HG03439 (cell line): ENCODE measurements at regions not wholly inside any gene's neighbourhood (a gene's known extent, or its start where the extent isn't known, plus 50 kb on each side); places are given as distances from the start of the nearest gene placed in this dataset.
"Not testable (repeated sequence)": the region's sequence is repeated elsewhere in the genome, so short reads cannot be mapped to it uniquely, and the experiment has no call there.

ENCODE experiments used
- ATAC-seq: cut with Tn5 transposase; IDR thresholded peaks from one replicate; pipeline ENCODE4 v1.9.1; 2021; ENCODE audit warnings: mild to moderate bottlenecking, moderate library complexity; ENCODE audit not compliant: unreplicated experiment

DNA sequence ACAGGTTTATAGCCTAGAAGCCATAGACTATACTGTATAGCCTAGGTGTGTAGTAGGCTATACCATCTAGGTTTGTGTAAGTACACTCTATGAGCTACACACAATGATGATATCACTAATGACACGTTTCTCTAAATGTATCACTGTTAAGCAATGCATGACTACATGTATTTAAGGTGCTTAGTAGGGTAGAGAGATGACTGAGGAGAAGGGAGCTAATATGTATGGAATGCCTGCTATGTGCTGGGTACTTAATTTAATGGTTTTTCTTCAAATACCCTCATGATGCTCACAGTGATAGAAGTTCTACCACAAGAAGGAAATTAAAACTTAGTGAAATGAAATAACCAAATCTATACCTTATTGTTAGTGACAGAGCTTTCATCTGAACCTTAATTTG is 1785.5 kb downstream of the EFNA5 start:
- no peak for ATAC-seq

DNA sequence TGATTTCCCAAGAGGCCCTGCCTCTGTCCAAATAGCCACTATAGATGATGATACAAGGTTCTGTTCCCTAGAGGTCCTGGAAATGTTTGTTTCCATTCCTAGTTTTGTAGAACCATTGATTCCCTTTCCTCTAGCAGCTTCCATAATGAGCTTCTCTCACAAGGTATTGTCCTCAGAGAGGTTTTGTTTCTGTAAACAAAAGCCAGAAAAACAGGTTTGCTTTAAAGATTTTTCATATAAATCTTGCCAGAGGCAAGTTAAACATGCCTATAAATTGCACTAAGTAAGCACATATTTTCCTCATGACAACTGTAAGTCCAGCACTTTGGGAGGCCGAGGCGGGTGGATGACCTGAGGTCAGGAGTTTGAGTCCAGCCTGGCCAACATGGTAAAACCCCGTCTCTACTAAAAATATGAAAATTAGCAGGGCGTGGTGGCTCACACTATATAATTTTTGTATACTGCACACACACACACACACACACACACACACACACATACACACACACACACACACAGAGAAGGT is 1787.7 kb downstream of the EFNA5 start:
- ATAC-seq, result no peak

DNA sequence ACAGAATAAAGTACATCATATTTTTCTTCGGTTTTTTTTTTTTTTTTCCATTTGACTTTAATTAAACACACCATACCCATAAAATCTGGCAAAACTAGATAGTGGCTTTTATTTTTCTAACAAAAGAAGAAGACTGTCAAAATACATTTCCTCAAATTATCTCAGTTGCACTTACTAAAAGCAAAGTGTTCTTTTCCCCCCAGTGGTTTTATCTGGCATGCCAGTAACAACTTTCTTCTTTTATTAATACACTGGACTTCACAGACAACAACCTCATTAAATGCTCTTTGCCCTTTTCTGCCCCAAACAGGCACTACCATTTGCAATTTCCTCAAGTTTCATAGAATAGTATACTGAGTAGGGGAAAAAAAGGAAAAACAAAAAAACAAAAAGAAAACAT is 1792.3 kb downstream of the EFNA5 start:
- ATAC-seq, result no peak

DNA sequence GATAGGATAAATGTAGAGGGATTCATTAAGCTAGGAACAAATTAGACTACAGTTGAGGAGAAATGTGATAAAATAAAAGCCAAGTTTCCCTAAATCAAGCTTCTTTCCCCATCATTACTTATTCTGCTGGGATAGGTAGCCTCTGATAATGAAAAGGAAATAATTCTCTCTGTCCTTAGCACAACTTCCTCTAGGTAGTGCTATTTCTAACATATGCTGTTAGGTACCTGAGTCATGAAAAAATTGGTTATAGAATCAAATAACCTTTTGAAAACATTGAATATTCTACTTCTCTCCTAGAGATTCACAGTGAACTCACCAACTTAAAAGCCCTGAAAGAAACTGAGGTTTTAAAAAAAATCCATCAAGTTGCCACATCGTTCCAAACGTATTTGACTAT is 1793.1 kb downstream of the EFNA5 start:
- ATAC-seq, result no peak

DNA sequence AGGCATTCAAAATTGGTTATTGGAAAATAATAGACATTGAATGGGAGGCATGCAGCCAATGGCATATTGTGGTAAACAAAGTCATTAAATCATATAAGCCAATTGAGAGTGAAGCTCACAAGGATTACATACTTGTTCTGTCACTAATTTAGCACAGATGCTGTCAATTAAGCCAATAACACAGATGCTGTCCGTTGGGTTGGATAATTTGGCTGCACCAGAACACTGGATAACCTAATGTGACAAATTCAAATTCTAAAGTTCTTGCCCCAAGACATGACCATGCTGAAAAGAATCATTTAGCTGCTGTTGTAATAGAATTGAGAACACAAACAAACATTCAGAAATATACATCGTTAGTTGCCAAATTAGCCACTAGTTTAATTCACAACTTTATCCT is 1796.4 kb downstream of the EFNA5 start:
- no peak for ATAC-seq

DNA sequence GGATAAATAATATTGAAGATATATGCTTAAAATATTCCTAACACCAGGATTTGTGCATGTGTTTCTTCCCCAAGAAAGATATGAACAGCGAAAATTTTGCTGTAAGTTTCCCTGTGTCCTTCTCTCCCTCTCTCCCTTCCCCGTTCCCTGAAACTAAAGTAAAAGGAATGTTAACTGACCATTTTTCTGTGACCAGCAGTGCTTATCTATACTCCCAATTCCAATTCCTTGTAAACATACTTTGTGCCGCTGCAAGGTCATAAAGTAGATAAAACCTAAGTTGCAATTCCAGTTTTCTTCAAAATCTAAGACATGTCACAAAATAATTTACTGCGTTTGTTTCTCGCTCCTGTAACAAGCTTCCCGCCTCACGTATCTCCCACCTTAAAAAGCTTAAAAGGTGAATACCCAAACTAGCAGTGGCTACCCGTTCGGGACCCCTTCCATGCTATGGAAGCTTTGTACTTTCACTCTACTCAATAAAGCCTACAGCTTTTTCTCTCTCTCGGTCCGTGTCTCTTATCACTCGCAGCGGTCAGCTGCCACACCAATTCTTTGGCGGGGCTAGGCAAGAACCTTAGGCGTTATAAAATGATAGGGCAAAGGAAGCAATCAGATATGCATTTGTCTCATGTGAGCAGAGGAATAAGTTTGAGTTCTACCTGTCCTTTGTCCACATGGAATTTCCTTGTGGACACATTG is 1798.0 kb downstream of the EFNA5 start:
- no peak for ATAC-seq

DNA sequence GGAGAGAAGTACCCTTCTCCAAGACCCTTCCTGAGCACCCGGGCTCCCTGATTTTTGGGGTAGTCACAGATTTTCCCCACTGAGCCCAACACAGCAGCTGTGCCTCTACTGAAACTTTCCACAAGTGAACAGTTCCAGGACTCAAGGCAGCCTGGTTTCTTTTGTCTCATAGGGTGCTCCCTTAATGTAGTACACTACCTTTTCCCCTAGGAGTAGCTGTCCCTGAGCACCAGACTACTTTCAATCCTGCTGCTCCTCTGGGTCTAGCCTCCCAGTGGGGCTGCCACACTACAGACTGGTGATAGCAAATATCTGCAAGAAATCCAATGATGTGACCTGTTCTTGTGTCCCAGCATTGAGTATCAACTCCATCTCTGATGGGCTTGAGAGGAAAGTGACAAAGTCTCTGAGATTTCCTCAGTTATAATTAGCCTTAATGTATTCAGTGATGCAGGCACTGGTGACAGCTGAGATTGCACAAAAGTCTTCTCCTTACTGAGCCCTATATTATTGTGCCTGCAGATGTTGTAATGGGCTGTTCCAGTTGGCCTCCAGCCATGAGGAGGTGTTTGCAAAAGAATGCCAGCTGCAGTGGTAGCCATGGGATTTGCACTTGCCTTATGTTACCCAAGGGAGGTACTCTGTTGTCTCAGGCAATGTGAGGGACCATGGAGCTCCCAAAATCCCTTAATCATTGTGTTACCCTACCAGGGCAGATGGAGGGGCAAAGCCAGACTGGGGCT is 1802.5 kb downstream of the EFNA5 start:
- no peak for ATAC-seq

DNA sequence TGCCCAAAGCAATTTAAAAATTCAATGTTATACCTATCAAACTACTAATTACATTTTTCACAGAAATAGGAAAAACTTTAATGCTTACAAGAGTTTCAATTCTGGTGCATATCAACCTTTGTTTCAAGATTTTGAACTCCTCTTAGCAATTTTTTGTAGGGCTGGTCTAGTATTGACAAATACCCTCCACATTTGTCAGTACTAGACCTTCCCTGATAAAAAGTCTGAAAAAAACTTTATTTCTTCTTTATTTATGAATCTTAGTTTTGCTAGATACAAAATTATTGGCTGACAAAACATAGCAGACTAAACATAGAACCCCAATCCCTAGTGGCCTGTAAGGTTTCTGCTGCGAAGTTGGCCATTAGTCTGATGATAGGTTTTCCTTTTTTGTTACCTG is 1804.9 kb downstream of the EFNA5 start:
- ATAC-seq, result no peak

DNA sequence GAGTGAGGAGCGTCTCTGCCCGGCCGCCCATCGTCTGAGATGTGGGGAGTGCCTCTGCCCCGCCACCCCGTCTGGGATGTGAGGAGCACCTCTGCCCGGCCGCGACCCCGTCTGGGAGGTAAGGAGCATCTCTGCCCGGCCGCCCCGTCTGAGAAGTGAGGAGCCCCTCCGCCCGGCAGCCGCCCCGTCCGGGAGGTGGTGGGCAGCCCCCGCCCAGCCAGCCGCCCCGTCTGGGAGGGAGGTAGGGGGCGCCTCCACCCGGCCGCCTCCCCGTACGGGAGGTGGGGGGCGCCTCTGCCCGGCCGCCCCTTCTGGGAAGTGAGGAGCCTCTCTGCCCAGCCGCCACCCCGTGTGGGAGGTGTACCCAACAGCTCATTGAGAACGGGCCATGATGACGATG is 1811.4 kb downstream of the EFNA5 start:
- ATAC-seq, result not testable (repeated sequence)

DNA sequence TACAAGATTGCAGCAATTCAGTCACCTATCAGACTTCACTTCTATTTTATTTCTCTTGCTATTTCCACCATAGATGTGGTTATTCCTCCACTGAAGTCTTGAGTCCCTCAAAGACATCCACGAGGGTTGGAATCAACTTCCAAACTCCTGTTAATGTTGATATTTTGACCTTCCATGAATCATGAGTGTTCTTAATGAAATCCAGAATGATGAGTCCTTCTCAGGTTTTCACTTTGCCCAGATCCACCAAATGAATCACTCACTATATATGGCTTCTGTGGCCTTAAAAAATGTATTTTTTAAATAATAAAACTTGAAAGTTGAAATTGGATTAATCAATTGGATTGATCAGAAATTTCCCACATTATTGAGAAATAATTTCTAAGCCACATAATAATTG is 1821.0 kb downstream of the EFNA5 start:
- ATAC-seq, result no peak

DNA sequence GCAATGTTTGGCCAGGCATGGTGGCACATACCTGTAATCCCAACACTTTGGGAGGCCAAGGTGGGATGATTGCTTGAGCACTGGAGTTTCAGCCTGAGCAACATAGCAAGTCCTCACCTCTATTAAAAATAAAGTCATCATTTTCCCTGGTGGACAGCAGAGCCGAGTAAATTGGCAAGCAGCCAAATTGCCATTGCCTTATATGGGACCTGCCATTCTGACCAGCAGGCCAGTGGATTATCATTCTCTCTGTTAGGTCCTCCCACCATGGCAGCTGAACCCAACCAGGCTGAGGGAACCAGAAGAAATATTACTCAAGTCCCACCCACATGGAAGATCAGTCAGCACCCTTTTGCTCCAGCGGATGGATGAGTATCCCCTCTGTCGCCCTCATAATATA is 1829.9 kb downstream of the EFNA5 start:
- no peak for ATAC-seq

DNA sequence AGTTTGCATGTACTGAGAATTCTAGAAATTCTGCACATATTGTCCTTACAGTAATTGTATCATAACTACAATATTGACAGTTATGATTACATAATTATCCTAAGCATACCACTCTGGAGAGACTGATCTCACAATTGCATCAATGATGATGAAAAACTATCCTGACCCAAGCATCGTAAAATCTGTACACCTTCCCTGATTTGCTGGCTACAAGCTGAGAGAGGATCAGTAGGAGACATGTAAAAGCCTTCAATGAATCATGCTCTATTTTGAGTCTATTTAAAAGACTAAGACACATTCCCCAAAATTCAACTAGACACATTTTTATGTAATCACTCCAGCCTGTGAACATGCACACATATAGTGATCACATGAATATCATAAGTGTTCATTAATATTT is 1833.8 kb downstream of the EFNA5 start:
- ATAC-seq, result no peak

DNA sequence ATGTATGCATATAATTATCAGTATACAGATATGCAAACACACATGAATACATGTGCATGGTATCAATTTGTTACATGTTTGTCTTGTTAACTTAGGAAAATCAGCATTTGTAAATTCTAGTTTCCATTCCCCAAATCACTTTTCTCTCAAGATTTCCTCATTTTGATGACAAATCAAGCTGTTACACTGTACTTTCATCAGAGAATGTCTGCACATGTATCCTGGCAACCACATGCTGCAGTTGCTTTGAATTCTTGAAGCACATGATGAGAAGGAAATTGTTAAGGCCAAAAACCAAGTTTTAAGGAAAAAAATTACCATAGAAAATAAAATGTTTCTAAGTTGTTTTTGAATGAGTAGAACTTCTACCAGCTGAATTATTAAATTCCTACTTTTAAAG is 1834.5 kb downstream of the EFNA5 start:
- ATAC-seq, result no peak

DNA sequence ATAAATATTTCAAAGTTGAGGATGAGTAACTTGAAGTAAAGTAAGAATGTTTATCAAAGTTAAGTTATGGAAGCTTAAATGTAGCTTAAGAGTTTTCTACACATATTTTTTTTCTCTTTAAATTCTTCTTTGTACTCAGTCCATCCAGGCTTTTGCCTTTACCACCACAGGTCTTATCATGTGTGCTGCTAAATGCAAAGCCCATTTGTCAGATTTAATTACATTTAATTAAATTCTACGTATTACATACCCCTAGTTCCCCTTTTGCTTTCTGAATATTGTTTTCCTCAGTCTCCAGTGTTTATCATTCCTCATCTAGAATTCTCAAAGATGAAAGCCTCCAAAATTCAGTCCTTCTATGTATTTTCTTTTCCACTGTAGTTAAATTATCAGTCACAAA is 1841.9 kb downstream of the EFNA5 start:
- ATAC-seq, result no peak

DNA sequence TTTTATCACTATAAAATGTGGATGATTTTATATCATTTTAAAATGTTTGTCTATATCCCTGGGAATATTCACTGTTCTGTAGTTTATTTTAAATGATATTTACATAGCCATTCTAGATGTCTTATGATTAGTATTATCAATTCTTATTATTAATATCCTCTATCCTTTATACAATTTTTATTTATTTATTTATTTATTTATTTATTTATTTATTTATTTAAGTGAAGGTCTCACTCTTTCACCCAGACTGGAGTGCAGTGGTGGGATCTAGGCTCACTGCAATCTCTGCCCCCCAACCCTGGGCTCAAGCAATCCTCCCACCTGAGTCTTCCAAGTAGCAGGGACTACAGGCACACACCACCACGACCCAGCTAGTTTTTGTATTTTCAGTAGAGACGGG is 1848.9 kb downstream of the EFNA5 start:
- no peak for ATAC-seq

DNA sequence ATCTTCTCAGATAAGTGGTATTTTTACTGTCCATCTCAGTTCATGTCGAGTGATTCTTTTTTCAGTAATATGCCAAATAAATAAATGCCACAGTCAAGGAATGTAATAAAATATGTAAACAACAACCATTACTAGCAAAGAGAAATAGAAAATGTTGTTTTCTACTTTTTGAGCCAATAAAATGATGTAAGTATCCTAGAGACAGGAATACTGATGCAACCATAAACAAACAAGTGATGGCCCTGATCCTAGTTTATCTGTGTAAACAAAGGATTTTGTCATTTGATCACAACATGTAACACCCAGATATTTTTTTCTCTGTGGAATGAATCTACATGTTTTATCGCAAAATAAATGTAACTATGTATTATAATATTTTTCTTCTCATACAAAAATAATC is 1852.8 kb downstream of the EFNA5 start:
- ATAC-seq, result no peak

DNA sequence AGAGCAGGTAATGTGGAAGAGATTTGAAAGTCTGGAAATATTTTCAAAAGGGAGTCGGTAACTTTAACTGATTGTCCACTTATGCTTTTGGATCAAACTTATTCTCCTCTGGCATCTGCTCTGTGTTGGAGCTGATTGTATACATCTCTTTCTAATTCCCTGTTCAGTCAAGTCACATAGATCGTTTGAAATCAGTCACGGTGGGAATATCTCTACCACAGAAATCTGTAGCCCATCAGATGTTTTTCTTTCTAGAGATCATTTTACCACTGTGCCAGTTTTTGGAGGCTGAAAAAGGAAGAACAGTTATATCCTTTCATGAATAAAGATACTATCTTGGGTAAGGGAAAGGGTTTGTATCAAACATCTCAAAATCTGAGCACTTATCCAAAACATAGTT is 1853.3 kb downstream of the EFNA5 start:
- ATAC-seq, result no peak

DNA sequence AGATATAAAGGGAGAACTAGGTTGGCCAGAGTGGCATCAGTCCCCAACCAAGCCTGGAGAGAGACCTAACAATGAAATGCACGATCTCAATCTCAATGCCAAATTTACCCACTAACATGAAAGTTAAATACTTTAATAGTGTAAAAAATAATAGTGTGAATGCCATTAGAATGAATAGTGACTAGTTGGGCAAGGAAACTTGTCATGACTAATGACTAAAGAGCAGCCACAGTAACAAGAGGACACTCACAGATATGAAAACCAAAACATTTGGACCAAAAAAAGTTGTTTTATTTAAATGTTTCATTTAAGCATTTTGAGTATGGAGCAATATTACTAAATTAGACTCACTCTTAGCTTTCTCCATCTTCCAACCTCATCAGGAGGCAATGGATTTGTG is 1853.8 kb downstream of the EFNA5 start:
- ATAC-seq, result no peak

DNA sequence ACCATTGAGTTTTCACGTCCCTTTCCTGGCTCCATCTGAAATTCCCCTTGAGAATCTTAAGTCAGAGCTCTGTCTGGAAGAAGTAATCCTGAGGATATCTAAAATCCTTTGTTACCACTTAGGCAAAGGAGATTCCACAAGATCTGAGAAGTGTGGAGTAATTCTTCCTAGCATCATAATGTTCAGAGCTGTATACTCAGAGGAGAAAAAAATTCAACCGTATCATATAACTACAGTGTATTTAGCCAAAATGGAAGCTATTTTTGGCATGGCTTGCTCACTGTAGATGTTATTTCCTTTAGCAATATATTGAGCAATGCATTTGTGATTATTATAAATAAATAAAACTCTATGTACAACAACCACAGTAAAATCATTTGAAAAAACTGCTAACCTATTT is 1858.4 kb downstream of the EFNA5 start:
- ATAC-seq, result no peak

DNA sequence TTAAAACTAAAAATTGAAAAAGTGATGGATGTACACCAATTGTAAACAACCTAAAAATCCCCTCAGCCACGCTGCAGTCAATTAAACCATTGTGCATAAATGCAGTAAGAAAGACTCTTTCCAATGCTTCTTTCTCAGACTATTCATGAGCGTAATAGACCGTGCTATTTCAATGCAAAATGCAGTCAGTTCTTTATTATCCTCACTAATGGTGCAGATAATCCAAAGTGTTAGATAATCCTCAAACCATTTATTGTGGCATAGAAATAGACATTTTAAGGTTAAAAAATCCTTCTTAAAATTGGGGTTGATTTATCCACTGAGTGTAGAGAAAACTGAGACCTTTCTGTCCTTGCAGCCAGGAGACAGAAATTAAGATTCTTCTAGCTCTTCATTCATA is 1862.8 kb downstream of the EFNA5 start:
- no peak for ATAC-seq

DNA sequence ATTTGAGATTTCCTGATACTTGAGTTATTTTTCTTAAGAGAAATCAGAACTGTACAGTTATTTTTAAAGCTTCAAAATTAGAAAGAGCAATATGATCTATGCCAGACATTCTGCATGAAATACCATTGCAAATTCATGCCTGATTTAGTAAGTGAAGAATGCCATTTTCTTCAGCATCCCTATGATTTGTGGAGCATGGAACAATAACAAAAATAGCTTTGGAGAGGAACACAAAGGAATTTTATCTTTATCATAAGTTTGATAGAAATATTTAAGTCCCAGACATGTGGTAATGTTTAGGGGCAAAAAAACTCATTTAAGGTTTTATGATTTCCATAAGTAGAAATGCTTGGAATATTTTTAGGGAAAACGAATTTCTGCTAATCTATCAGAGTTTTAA is 1863.4 kb downstream of the EFNA5 start:
- no peak for ATAC-seq

DNA sequence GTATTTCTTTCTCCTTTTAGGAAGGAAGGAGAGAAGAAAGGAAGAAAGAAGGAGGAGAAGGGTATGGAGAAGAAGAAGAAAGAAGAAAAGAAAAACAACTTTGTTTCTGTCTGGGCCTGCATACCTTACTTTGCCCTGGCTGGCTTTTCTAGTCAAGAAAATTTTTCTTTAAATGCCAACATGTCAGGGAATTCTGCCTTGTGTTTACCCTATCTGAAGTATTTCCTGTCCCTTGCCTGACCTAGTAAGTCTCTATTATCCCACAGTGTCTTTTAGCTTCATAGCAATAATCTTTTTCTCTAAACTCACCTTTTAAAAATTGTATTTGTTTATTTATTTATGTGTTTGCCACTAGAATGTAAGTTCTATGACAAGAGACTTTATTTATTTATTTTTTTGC is 1864.1 kb downstream of the EFNA5 start:
- ATAC-seq, result no peak

DNA sequence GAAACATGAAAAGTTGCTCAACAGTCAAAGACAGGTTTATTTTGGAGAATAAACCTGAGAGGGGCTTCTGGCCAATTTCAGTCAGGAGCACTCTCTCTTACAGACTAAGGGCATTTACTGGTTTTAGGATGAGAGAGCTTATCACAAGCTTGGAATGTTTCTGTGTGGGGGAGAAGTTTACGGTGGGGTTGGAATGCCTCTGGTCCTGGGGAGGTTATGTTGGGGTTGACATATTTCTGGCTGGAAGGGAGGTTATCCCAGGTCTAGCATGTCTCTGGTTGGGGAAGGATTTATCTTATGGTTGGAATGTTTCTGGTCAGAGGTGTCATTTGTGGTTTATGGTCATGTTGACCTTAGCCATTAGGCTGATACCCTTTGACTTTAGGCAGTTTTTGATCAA is 1867.3 kb downstream of the EFNA5 start:
- ATAC-seq, result no peak
